GM11168 (cell line): ENCODE measurements at regions not wholly inside any gene's neighbourhood (a gene's known extent, or its start where the extent isn't known, plus 50 kb on each side); places are given as distances from the start of the nearest gene placed in this dataset.

Experiments
- in situ Hi-C: fragments of 300-500 bp; cut with MboI; formaldehyde crosslinking; loops from one replicate; pipeline ENCODE4 v1.12.0; 2022; ENCODE audit warnings: low sequenced_read_pairs; ENCODE audit not compliant: unreplicated experiment

- in situ Hi-C loops: no loop called here
Observed at GRCh38 chr13:32859707-32860292, 156.4 kb upstream of the KL start.

GRCh38 chr13:32861304-32861703, 154.9 kb upstream of the KL start:
- in situ Hi-C loops: no loop called here

GRCh38 chr13:32863596-32863995, 152.6 kb upstream of the KL start:
- in situ Hi-C loops: no loop called here

- in situ Hi-C loops: no loop called here
Observed at GRCh38 chr13:32866921-32867320, 149.3 kb upstream of the KL start.

- in situ Hi-C loops: no loop called here
Observed at GRCh38 chr13:32877491-32877890, 138.7 kb upstream of the KL start.

- in situ Hi-C loops: no loop called here
Observed at GRCh38 chr13:32878163-32878562, 138.1 kb upstream of the KL start.

- in situ Hi-C loops: no loop called here
Observed at GRCh38 chr13:32880636-32881035, 135.6 kb upstream of the KL start.

GRCh38 chr13:32881074-32881776, 135.0 kb upstream of the KL start:
- in situ Hi-C loops: no loop called here

GRCh38 chr13:32881777-32882145, 134.5 kb upstream of the KL start:
- in situ Hi-C loops: no loop called here

GRCh38 chr13:32882691-32883090, 133.5 kb upstream of the KL start:
- in situ Hi-C loops: no loop called here

- in situ Hi-C loops: no loop called here
Observed at GRCh38 chr13:32883474-32883873, 132.7 kb upstream of the KL start.

- in situ Hi-C loops: no loop called here
Observed at GRCh38 chr13:32887617-32888016, 128.6 kb upstream of the KL start.

GRCh38 chr13:32889986-32890565, 126.1 kb upstream of the KL start:
- in situ Hi-C loops: no loop called here

GRCh38 chr13:32893176-32893575, 123.0 kb upstream of the KL start:
- in situ Hi-C loops: no loop called here

- in situ Hi-C loops: no loop called here
Observed at GRCh38 chr13:32894589-32895001, 121.6 kb upstream of the KL start.

GRCh38 chr13:32895296-32895695, 120.9 kb upstream of the KL start:
- in situ Hi-C loops: no loop called here

- in situ Hi-C loops: no loop called here
Observed at GRCh38 chr13:32897296-32897695, 118.9 kb upstream of the KL start.

GRCh38 chr13:32902029-32902780, 114.0 kb upstream of the KL start:
- in situ Hi-C loops: loop anchor here (10.0 kb wide), 1 partner anchor 317 kb away; the partner anchor contains the start of gene PDS5B

- in situ Hi-C loops: loop anchor here (10.0 kb wide), 1 partner anchor 318 kb away; the partner anchor contains the start of gene PDS5B
Observed at GRCh38 chr13:32902874-32903273, 113.3 kb upstream of the KL start.

GRCh38 chr13:32903720-32904119, 112.5 kb upstream of the KL start:
- in situ Hi-C loops: loop anchor here (10.0 kb wide), 1 partner anchor 319 kb away; the partner anchor contains the start of gene PDS5B

GRCh38 chr13:32904266-32904665, 112.0 kb upstream of the KL start:
- in situ Hi-C loops: loop anchor here (10.0 kb wide), 1 partner anchor 319 kb away; the partner anchor contains the start of gene PDS5B
